Lower leg skin (tissue), 3 donors: ENCODE measurements at regions not wholly inside any gene's neighbourhood (a gene's known extent, or its start where the extent isn't known, plus 50 kb on each side); places are given as distances from the start of the nearest gene placed in this dataset.

Experiments
- CTCF ChIP-seq, 3 donors: fragments of 450-650 bp; IDR thresholded peaks; one replicate each; pipeline ENCODE4 v1.5.1; 2016; ENCODE audit warnings: antibody characterized with exemption in 3 of 3, mild to moderate bottlenecking in 3 of 3, moderate library complexity in 2 of 3
- POLR2A ChIP-seq, 2 donors: fragments of 450-650 bp; IDR thresholded peaks; one replicate each; pipeline ENCODE4 v1.6.1; 2016 to 2017; ENCODE audit warnings: antibody characterized with exemption in 2 of 2, mild to moderate bottlenecking in 1 of 2, moderate library complexity in 1 of 2

DNA sequence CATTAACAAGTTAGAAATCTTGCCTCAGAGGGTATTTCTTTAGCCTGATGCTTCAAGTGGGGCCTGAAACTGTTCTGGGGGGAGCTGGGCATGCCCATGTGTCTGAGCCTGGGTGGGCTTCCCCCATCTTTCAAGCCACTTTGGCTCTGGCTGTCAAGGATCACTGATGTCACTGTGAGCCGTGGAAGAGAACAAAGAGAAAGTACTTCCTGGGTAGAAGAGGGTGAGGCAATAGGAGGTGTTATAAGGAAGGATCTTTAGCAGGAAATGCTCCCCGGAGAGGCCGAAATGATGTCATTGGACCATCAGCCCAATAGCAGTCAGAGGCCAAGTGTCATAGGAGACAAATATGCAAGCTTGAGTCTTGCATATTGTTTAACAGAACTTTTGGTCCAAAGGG lies 228.4 kb upstream of the MEX3C start:
- no peak for TF ChIP-seq POLR2A (IDR thresholded peaks at IDR 0.05)
- no peak for TF ChIP-seq CTCF (IDR thresholded peaks at IDR 0.05)
